ENCODE measurements at regions not wholly inside any gene's neighbourhood (a gene's known extent, or its start where the extent isn't known, plus 50 kb on each side); places are given as distances from the start of the nearest gene placed in this dataset.
"Not testable (repeated sequence)": the region's sequence is repeated elsewhere in the genome, so short reads cannot be mapped to it uniquely, and the experiment has no call there.

DNA sequence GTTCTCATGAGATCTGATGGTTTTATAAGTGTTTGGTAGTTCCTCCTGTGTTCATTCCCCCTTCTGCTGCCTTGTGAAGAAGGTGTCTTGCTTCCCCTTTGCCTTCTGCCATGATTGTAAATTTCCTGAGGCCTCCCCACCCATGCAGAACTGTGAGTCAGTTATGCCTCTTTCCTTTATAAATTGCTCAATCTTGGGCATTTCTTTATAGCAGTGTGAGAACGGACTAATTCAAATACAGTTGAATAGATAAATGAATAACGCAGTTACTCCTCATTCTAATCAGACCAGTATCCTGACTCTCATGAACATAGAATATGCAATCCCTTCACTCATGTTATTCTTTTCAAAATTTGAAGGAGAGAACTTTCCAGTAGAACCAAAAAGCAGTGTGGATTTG is 375.0 kb upstream of the FZD8 start:
- Histone ChIP-seq H3K36me3 (ENCODE audit: insufficient read depth, low read length) (no peaks in the 10 kb centered on the region), H3K4me1 (ENCODE audit: insufficient read depth, low read length) (no peaks in the 10 kb centered on the region), H3K9ac (ENCODE audit: low read depth, low read length) (no peak overlapping the region), H3K9me3 (ENCODE audit: control insufficient read depth, insufficient read depth, low read length) (no peaks in the 10 kb centered on the region)

DNA sequence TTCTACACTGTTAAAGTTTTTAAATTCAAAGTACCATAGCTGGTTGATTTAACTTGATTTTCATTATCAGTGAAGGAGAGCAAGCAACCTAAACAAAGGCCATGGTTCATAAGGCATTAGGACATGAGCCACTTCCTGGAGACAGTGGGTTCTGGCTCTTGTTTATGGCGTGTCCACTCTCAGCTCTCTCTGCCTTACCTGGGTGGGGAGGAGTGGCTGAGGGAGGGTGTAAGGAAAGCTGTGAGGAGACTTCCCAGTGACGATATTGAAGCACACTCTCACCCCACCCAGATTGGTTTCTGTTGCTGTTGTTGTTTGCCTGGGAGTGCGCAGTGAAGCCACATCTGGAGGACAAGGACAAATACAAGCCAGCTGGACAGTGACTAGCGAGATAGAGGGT is 365.3 kb upstream of the FZD8 start:
- Histone ChIP-seq H3K9ac (ENCODE audit: low read depth, low read length) (no peak overlapping the region), H3K9me3 (ENCODE audit: control insufficient read depth, insufficient read depth, low read length) (no peaks in the 10 kb centered on the region), H3K4me1 (ENCODE audit: insufficient read depth, low read length) (no peaks in the 10 kb centered on the region), H3K36me3 (ENCODE audit: insufficient read depth, low read length) (no peaks in the 10 kb centered on the region)

- no peaks in the 10 kb centered on the region for H3K9me3 ChIP-seq (ENCODE audit: control insufficient read depth, insufficient read depth, low read length)
- no peaks in the 10 kb centered on the region for H3K36me3 ChIP-seq (ENCODE audit: insufficient read depth, low read length)
Observed at GRCh38 chr10:36003688-36004087, 361.6 kb upstream of the FZD8 start.

DNA sequence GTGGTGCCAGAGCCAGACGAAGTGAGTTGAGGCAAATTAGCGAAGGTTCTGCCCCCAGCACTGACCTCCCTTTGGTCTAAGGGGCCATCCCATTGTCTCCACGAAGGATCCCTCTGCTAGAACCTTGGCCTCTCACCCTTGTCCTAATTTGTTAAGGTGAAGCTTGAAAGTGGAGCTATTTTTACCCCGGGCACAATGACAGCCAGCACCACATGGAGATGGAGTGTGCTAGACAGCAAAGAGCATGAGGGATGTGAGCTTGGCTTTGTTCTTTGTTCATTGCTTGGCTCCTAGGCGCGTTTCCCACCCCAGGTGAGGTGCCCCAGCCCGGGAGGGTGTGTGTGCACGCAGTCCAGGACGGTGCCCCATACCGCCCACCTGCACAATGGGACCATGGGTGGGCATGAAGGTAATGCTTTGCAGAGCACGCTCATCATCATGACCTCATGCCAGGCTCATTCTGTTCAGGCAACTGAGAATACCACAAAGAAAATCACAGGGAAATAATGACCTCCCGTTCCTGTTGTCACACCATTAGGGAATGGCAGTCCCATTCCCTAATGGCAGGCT is 361.0 kb upstream of the FZD8 start:
- H3K36me3 ChIP-seq (ENCODE audit: insufficient read depth, low read length) = no peaks in the 10 kb centered on the region
- H3K9me3 ChIP-seq (ENCODE audit: control insufficient read depth, insufficient read depth, low read length) = no peaks in the 10 kb centered on the region
- no peaks in the 10 kb centered on the region for H3K4me1 ChIP-seq (ENCODE audit: insufficient read depth, low read length)
- H3K9ac ChIP-seq (ENCODE audit: low read depth, low read length) = no peak overlapping the region

More at GRCh38 chr10:36003688-36004087, 361.6 kb upstream of the FZD8 start:
- no peaks in the 10 kb centered on the region for H3K4me1 ChIP-seq (ENCODE audit: insufficient read depth, low read length)
- no peak overlapping the region for H3K9ac ChIP-seq (ENCODE audit: low read depth, low read length)

DNA sequence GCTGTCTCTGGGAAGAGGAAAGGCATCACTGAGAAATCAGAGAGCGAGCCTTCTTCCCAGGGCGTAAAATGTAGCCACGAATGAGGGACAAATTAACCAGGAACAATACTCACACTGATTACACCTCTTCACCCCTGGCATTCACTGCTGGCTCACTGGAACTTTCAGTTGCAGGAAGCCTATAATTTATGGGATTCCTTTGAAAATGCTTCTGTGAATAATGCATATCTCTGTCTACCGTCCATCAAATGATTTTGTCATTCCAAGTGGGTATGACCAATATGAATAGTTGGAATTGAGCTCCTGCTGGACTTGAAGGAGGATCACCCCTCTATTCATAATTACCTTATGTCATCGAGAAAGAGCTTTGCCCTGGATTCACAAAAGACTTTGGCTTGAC is 360.3 kb upstream of the FZD8 start:
- Histone ChIP-seq H3K9me3 (ENCODE audit: control insufficient read depth, insufficient read depth, low read length) (no peaks in the 10 kb centered on the region), H3K36me3 (ENCODE audit: insufficient read depth, low read length) (no peaks in the 10 kb centered on the region), H3K9ac (ENCODE audit: low read depth, low read length) (no peak overlapping the region), H3K4me1 (ENCODE audit: insufficient read depth, low read length) (no peaks in the 10 kb centered on the region)

DNA sequence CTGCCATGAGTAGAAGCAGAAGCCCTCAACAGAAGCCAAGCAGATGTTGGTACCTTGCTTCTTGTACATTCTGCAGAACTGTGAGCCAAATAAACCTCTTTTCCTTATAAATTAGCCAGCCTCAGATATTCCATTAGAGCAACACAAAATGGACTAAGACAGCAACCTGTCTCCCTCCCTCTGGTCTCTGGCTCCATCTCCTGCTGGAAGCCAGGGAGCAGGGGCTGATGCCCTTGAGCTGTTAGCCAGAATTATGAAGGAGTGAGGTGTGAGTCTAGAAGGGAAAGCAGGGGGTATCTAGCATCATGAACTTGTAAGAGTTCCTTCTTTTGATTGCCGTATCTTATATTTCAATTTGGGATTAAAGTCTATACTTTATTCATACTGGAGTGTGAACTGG is 358.7 kb upstream of the FZD8 start:
- not testable (repeated sequence) for H3K36me3 ChIP-seq (ENCODE audit: insufficient read depth, low read length); H3K9me3 ChIP-seq (ENCODE audit: control insufficient read depth, insufficient read depth, low read length); H3K9ac ChIP-seq (ENCODE audit: low read depth, low read length); H3K4me1 ChIP-seq (ENCODE audit: insufficient read depth, low read length)

- Histone ChIP-seq H3K9me3 (ENCODE audit: control insufficient read depth, insufficient read depth, low read length) (no peaks in the 10 kb centered on the region), H3K4me1 (ENCODE audit: insufficient read depth, low read length) (peaks cover 4% of the 10 kb centered on the region; the same call in 1 of the 2 replicates), H3K9ac (ENCODE audit: low read depth, low read length) (no peak overlapping the region), H3K36me3 (ENCODE audit: insufficient read depth, low read length) (no peaks in the 10 kb centered on the region)
Observed at GRCh38 chr10:35998026-35998425, 355.9 kb upstream of the FZD8 start.

DNA sequence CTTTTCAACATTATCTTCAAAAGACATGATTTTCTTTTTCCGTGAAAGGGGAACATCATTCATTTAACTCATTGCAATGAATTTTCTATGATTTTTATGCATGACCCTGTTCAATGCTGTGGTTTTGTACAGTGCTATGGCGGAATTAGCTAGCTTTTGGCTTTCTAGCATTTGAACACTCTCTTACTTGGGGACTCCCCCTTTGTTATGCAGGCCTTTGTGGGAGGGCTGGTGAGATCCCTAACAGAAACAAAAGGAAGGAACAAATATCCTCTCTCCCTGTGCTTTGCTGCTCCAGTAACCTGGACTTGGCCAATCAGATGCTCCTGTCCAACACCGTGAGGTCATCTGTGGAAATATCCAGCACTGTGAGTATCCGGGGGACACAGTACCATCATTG is 353.4 kb upstream of the FZD8 start:
- H3K36me3 ChIP-seq (ENCODE audit: insufficient read depth, low read length) = no peaks in the 10 kb centered on the region
- no peak overlapping the region for H3K9ac ChIP-seq (ENCODE audit: low read depth, low read length)
- H3K9me3 ChIP-seq (ENCODE audit: control insufficient read depth, insufficient read depth, low read length) = no peaks in the 10 kb centered on the region
- H3K4me1 ChIP-seq (ENCODE audit: insufficient read depth, low read length) = peaks cover 4% of the 10 kb centered on the region; the same call in 1 of the 2 replicates

DNA sequence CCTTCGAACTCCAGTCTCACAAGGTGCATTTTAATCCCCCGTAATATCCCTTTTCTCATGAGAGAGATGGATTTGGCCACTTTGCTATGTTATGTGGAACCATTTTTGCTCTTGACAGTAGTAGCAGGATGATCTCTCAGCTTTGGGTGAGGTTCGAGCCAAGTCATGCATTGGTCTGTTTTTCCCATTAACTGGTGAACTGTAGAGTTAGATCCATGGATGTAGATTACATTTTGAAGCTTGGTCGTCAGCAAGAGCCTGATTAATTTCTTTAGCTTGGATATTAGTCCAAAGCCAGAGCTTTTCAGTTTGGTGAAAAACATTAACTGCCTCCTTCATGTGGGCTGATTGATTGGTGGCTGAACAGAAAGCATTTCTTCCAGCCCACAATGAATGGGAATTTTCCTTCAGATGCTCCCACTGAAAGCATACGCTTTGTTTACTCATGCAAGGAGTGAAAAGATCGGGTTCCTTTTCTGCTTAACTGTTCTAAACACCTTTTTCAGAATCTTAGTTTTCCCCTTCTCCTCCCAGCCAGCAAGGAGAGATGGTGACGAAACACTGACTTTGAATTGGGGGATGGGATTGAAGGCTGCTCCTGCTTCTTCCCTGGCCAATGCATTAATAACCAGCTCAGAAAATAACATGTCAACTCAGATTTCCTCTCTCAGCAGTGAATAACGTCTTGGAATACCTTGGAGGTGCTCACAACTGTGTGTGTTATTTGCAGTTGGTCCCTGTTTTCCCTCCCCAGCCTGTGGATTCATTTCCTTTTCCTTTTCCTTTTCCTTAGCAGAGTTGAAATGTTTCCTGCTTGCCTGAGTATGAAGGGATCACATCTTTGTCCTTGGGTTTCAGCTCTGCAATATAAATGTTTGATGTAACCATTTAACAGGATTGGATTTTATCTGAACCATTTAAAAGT is 351.8 kb upstream of the FZD8 start:
- H3K9ac ChIP-seq (ENCODE audit: low read depth, low read length) = no peak overlapping the region
- no peaks in the 10 kb centered on the region for H3K36me3 ChIP-seq (ENCODE audit: insufficient read depth, low read length)
- H3K4me1 ChIP-seq (ENCODE audit: insufficient read depth, low read length) = peaks cover 4% of the 10 kb centered on the region; the same call in 1 of the 2 replicates
- H3K9me3 ChIP-seq (ENCODE audit: control insufficient read depth, insufficient read depth, low read length) = no peaks in the 10 kb centered on the region

- Histone ChIP-seq H3K9ac (ENCODE audit: low read depth, low read length) (no peak overlapping the region), H3K36me3 (ENCODE audit: insufficient read depth, low read length) (no peaks in the 10 kb centered on the region), H3K4me1 (ENCODE audit: insufficient read depth, low read length) (peaks cover 4% of the 10 kb centered on the region; the same call in 1 of the 2 replicates), H3K9me3 (ENCODE audit: control insufficient read depth, insufficient read depth, low read length) (no peaks in the 10 kb centered on the region)
Observed at GRCh38 chr10:35992107-35992506, 350.0 kb upstream of the FZD8 start.

- Histone ChIP-seq H3K9me3 (ENCODE audit: control insufficient read depth, insufficient read depth, low read length) (no peaks in the 10 kb centered on the region), H3K36me3 (ENCODE audit: insufficient read depth, low read length) (no peaks in the 10 kb centered on the region), H3K9ac (ENCODE audit: low read depth, low read length) (no peak overlapping the region), H3K4me1 (ENCODE audit: insufficient read depth, low read length) (no peaks in the 10 kb centered on the region)
Observed at GRCh38 chr10:35986756-35987502, 344.8 kb upstream of the FZD8 start.

- no peaks in the 10 kb centered on the region for H3K9me3 ChIP-seq (ENCODE audit: control insufficient read depth, insufficient read depth, low read length)
- no peak overlapping the region for H3K9ac ChIP-seq (ENCODE audit: low read depth, low read length)
- H3K36me3 ChIP-seq (ENCODE audit: insufficient read depth, low read length) = no peaks in the 10 kb centered on the region
- no peaks in the 10 kb centered on the region for H3K4me1 ChIP-seq (ENCODE audit: insufficient read depth, low read length)
Observed at GRCh38 chr10:35979116-35979515, 337.0 kb upstream of the FZD8 start.

GRCh38 chr10:35973912-35974591 is 332.0 kb upstream of the FZD8 start:
- not testable (repeated sequence) for H3K36me3 ChIP-seq (ENCODE audit: insufficient read depth, low read length); H3K9me3 ChIP-seq (ENCODE audit: control insufficient read depth, insufficient read depth, low read length); H3K9ac ChIP-seq (ENCODE audit: low read depth, low read length); H3K4me1 ChIP-seq (ENCODE audit: insufficient read depth, low read length)

- Histone ChIP-seq H3K9ac (ENCODE audit: low read depth, low read length) (no peak overlapping the region), H3K4me1 (ENCODE audit: insufficient read depth, low read length) (no peaks in the 10 kb centered on the region), H3K9me3 (ENCODE audit: control insufficient read depth, insufficient read depth, low read length) (no peaks in the 10 kb centered on the region; the same call in 1 of the 2 replicates), H3K36me3 (ENCODE audit: insufficient read depth, low read length) (no peaks in the 10 kb centered on the region)
Observed at GRCh38 chr10:35972275-35972674, 330.2 kb upstream of the FZD8 start.
